K562 (cell line): ENCODE measurements at regions not wholly inside any gene's neighbourhood (a gene's known extent, or its start where the extent isn't known, plus 50 kb on each side); places are given as distances from the start of the nearest gene placed in this dataset.

Source experiments
- CTCF ChIP-seq, 3 experiments: IDR thresholded peaks in 2 of 3; conservative IDR thresholded peaks in 1 of 3; 2 replicates each; pipeline ENCODE4 v1.5.1; 2011 to 2012; ENCODE audit warnings: low read length in 3 of 3, mild to moderate bottlenecking in 3 of 3, control low read depth in 2 of 3, improper control_type of control experiment in 1 of 3, inconsistent platforms in 1 of 3, low read depth in 1 of 3, mixed read lengths in 1 of 3, moderate library complexity in 1 of 3; ENCODE audit not compliant: insufficient read depth in 2 of 3
- ELK1 ChIP-seq: sonication (generic); formaldehyde crosslinking; IDR thresholded peaks from 2 replicates; pipeline ENCODE4 v1.8.1; 2022; ENCODE audit warnings: missing genetic modification reagents
- GABPA ChIP-seq: fragments of 200-800 bp; sonication (Bioruptor generic); conservative IDR thresholded peaks from 2 replicates; pipeline ENCODE4 v1.6.1; 2016; ENCODE audit warnings: low read depth, missing genetic modification characterization, missing compliant biosample characterization
- HDAC6 ChIP-seq: IDR thresholded peaks from 2 replicates; pipeline ENCODE4 v1.6.1; 2012; ENCODE audit warnings: low read depth, mild to moderate bottlenecking, control low read depth, inconsistent platforms, low read length, moderate library complexity
- JUNB ChIP-seq: fragments of 450-650 bp; formaldehyde crosslinking; conservative IDR thresholded peaks from 2 replicates; pipeline ENCODE4 v1.4.0; 2020; ENCODE audit warnings: mild to moderate bottlenecking
- MCM5 ChIP-seq: fragments of 450-650 bp; IDR thresholded peaks from 2 replicates; pipeline ENCODE4 v1.6.1; 2016; ENCODE audit warnings: low read depth
- POLR2AphosphoS5 ChIP-seq: IDR thresholded peaks from 2 replicates; pipeline ENCODE4 v1.6.1; 2011; ENCODE audit warnings: mild to moderate bottlenecking, low read depth, low read length, moderate library complexity; ENCODE audit not compliant: control insufficient read depth, insufficient read depth
- ZNF696 ChIP-seq: fragments of 250-450 bp; sonication (Bioruptor Pico); conservative IDR thresholded peaks from 2 replicates; pipeline ENCODE4 v1.4.0; 2020; ENCODE audit warnings: mild to moderate bottlenecking, moderate library complexity

GRCh38 chr22:47597041-47597440 is 834.6 kb downstream of the TBC1D22A start:
- no peak for TF ChIP-seq CTCF (IDR thresholded peaks at IDR 0.05 in 2 of 3, conservative IDR thresholded peaks at IDR 0.05 in 1 of 3; ENCODE audit: insufficient read depth in 2 of 3, low read depth in 1 of 3, low read length in 3 of 3)
- TF ChIP-seq ZNF696 (CRISPR knock-in tag): no peak
- no peak for TF ChIP-seq POLR2AphosphoS5
- TF ChIP-seq MCM5: no peak
- no peak for TF ChIP-seq JUNB (CRISPR knock-in tag)
- TF ChIP-seq GABPA: no peak
- no peak for TF ChIP-seq HDAC6
- no peak for TF ChIP-seq ELK1 (CRISPR knock-in tag)
